Type B pancreatic cell (in vitro differentiated cells): ENCODE measurements at regions not wholly inside any gene's neighbourhood (a gene's known extent, or its start where the extent isn't known, plus 50 kb on each side); places are given as distances from the start of the nearest gene placed in this dataset.

Source experiments
- DNase-seq: peaks from one replicate; pipeline ENCODE4 v3.0.0; 2021; ENCODE audit warnings: mixed read lengths; ENCODE audit not compliant: unreplicated experiment; ENCODE audit errors: extremely low spot score
- H3K27ac Mint-ChIP-seq: 2 replicates; pipeline ENCODE4 v1.8.0; 2021; ENCODE audit warnings: mild to moderate bottlenecking, mixed read lengths
- H3K27me3 Mint-ChIP-seq: 2 replicates; pipeline ENCODE4 v1.8.0; 2021; ENCODE audit warnings: mixed read lengths
- H3K36me3 Mint-ChIP-seq: 2 replicates; pipeline ENCODE4 v1.8.0; 2021; ENCODE audit warnings: mixed read lengths
- H3K4me1 Mint-ChIP-seq: one replicate; pipeline ENCODE4 v1.8.0; 2021; ENCODE audit warnings: mixed read lengths; ENCODE audit not compliant: unreplicated experiment
- H3K4me3 Mint-ChIP-seq: 2 replicates; pipeline ENCODE4 v1.8.0; 2021; ENCODE audit warnings: mild to moderate bottlenecking, mixed read lengths
- H3K9me3 Mint-ChIP-seq: 2 replicates; pipeline ENCODE4 v1.8.0; 2021; ENCODE audit warnings: mixed read lengths
- CTCF ChIP-seq: fragments of 200-600 bp; sonication (generic); conservative IDR thresholded peaks from 2 replicates; pipeline ENCODE4 v1.5.0; 2021; ENCODE audit warnings: antibody characterized with exemption, mild to moderate bottlenecking

GRCh38 chr1:163777205-163777604 is 455.5 kb downstream of the NUF2 start:
- H3K9me3 Mint-ChIP-seq: no peaks in the 10 kb centered on the region
- H3K4me1 Mint-ChIP-seq: peaks cover 15% of the 10 kb centered on the region
- no peak overlapping the region for H3K27ac Mint-ChIP-seq
- no peaks in the 10 kb centered on the region for H3K27me3 Mint-ChIP-seq
- no peak for DNase-seq
- no peaks in the 10 kb centered on the region for H3K36me3 Mint-ChIP-seq
- no peak for TF ChIP-seq CTCF
- no peak overlapping the region for H3K4me3 Mint-ChIP-seq

- TF ChIP-seq CTCF: no peak
- no peaks in the 10 kb centered on the region for H3K36me3 Mint-ChIP-seq
- DNase-seq: no peak
- no peak overlapping the region for H3K4me3 Mint-ChIP-seq
- no peaks in the 10 kb centered on the region for H3K9me3 Mint-ChIP-seq
- H3K27ac Mint-ChIP-seq: no peak overlapping the region
- H3K27me3 Mint-ChIP-seq: no peaks in the 10 kb centered on the region
- peaks cover 3% of the 10 kb centered on the region for H3K4me1 Mint-ChIP-seq
These were observed 459.4 kb downstream of the NUF2 start for GRCh38 chr1:163781146-163781545.

GRCh38 chr1:163785868-163786405 is 464.2 kb downstream of the NUF2 start:
- H3K27me3 Mint-ChIP-seq: no peaks in the 10 kb centered on the region
- no peak for DNase-seq
- no peak overlapping the region for H3K27ac Mint-ChIP-seq
- TF ChIP-seq CTCF: no peak
- H3K9me3 Mint-ChIP-seq: no peaks in the 10 kb centered on the region
- H3K4me3 Mint-ChIP-seq: no peak overlapping the region
- H3K36me3 Mint-ChIP-seq: no peaks in the 10 kb centered on the region
- no peaks in the 10 kb centered on the region for H3K4me1 Mint-ChIP-seq

- TF ChIP-seq CTCF: no peak
- Mint-ChIP-seq H3K9me3 (no peaks in the 10 kb centered on the region), H3K4me3 (no peak overlapping the region), H3K27ac (no peak overlapping the region), H3K27me3 (no peaks in the 10 kb centered on the region), H3K4me1 (no peaks in the 10 kb centered on the region), H3K36me3 (peaks cover 4% of the 10 kb centered on the region)
- DNase-seq: no peak
These were observed 468.2 kb downstream of the NUF2 start for GRCh38 chr1:163789911-163790310.

GRCh38 chr1:163794551-163794950 is 472.8 kb downstream of the NUF2 start:
- no peak overlapping the region for H3K27ac Mint-ChIP-seq
- H3K9me3 Mint-ChIP-seq: peaks cover 6% of the 10 kb centered on the region
- peaks cover 8% of the 10 kb centered on the region for H3K36me3 Mint-ChIP-seq
- no peak for TF ChIP-seq CTCF
- no peak overlapping the region for H3K4me3 Mint-ChIP-seq
- peaks cover 8% of the 10 kb centered on the region for H3K4me1 Mint-ChIP-seq
- no peaks in the 10 kb centered on the region for H3K27me3 Mint-ChIP-seq
- no peak for DNase-seq

- no peak overlapping the region for H3K4me3 Mint-ChIP-seq
- peaks cover 6% of the 10 kb centered on the region for H3K9me3 Mint-ChIP-seq
- H3K4me1 Mint-ChIP-seq: peaks cover 8% of the 10 kb centered on the region
- H3K27ac Mint-ChIP-seq: no peak overlapping the region
- peaks cover 8% of the 10 kb centered on the region for H3K36me3 Mint-ChIP-seq
- no peak for TF ChIP-seq CTCF
- DNase-seq: no peak
- H3K27me3 Mint-ChIP-seq: no peaks in the 10 kb centered on the region
These were observed 474.7 kb downstream of the NUF2 start for GRCh38 chr1:163796394-163796821.
